K562 (cell line): ENCODE measurements at regions not wholly inside any gene's neighbourhood (a gene's known extent, or its start where the extent isn't known, plus 50 kb on each side); places are given as distances from the start of the nearest gene placed in this dataset.

ENCODE experiments used
- ARHGAP35 ChIP-seq: fragments of 450-650 bp; IDR thresholded peaks from 2 replicates; pipeline ENCODE4 v1.6.1; 2018; ENCODE audit not compliant: partially characterized antibody
- CTCF ChIP-seq, 3 experiments: IDR thresholded peaks in 2 of 3; conservative IDR thresholded peaks in 1 of 3; 2 replicates each; pipeline ENCODE4 v1.5.1; 2011 to 2012; ENCODE audit warnings: low read length in 3 of 3, mild to moderate bottlenecking in 3 of 3, control low read depth in 2 of 3, improper control_type of control experiment in 1 of 3, inconsistent platforms in 1 of 3, low read depth in 1 of 3, mixed read lengths in 1 of 3, moderate library complexity in 1 of 3; ENCODE audit not compliant: insufficient read depth in 2 of 3
- ELF4 ChIP-seq: fragments of 450-650 bp; formaldehyde crosslinking; IDR thresholded peaks from 2 replicates; pipeline ENCODE4 v1.4.0; 2022; ENCODE audit warnings: missing genetic modification characterization
- ETV6 ChIP-seq, 3 experiments: fragments of 150-350 bp in 1 of 3; sonication (generic) in 1 of 3; formaldehyde crosslinking in 1 of 3; IDR thresholded peaks; 2 replicates each; pipeline versions ENCODE4 v1.6.1 to v1.8.0; 2014 to 2022; ENCODE audit warnings: borderline replicate concordance in 2 of 3, low read depth in 2 of 3, antibody characterized with exemption in 1 of 3, low read length in 1 of 3, mild to moderate bottlenecking in 1 of 3, missing genetic modification reagents in 1 of 3
- HMGXB4 ChIP-seq: sonication (generic); formaldehyde crosslinking; IDR thresholded peaks from 2 replicates; pipeline ENCODE4 v1.8.1; 2023; ENCODE audit warnings: mild to moderate bottlenecking, missing genetic modification reagents
- KAT7 ChIP-seq: sonication (generic); formaldehyde crosslinking; IDR thresholded peaks from 2 replicates; pipeline ENCODE4 v1.8.0; 2022; ENCODE audit warnings: missing genetic modification reagents, mild to moderate bottlenecking, borderline replicate concordance
- MTA1 ChIP-seq: fragments of 450-650 bp; IDR thresholded peaks from 2 replicates; pipeline ENCODE4 v1.6.1; 2017; ENCODE audit warnings: borderline replicate concordance
- SP1 ChIP-seq: sonication (generic); formaldehyde crosslinking; IDR thresholded peaks from 2 replicates; pipeline ENCODE4 v1.8.1; 2022; ENCODE audit warnings: mild to moderate bottlenecking, missing genetic modification reagents
- TAF1 ChIP-seq: IDR thresholded peaks from 2 replicates; pipeline ENCODE4 v1.6.1; 2011; ENCODE audit warnings: mild to moderate bottlenecking, low read length, moderate library complexity; ENCODE audit not compliant: insufficient read depth, control insufficient read depth, severe bottlenecking; ENCODE audit errors: extremely low read depth
- USF1 ChIP-seq: sonication (generic); formaldehyde crosslinking; IDR thresholded peaks from 2 replicates; pipeline ENCODE4 v1.9.0; 2022; ENCODE audit warnings: mild to moderate bottlenecking, missing genetic modification reagents
- ZBED1 ChIP-seq: IDR thresholded peaks from 2 replicates; pipeline ENCODE4 v1.6.1; 2014
- ZNF12 ChIP-seq: sonication (generic); formaldehyde crosslinking; IDR thresholded peaks from 2 replicates; pipeline ENCODE4 v1.4.0; 2020; ENCODE audit warnings: mild to moderate bottlenecking, missing genetic modification reagents
- ZNF609 ChIP-seq: sonication (generic); formaldehyde crosslinking; IDR thresholded peaks from 2 replicates; pipeline ENCODE4 v1.8.1; 2023; ENCODE audit warnings: missing genetic modification reagents, mild to moderate bottlenecking, borderline replicate concordance

GRCh38 chr1:118473825-118474224 lies 288.8 kb upstream of the SPAG17 start:
- TF ChIP-seq CTCF (IDR thresholded peaks at IDR 0.05 in 2 of 3, conservative IDR thresholded peaks at IDR 0.05 in 1 of 3; ENCODE audit: insufficient read depth in 2 of 3, low read depth in 1 of 3, low read length in 3 of 3) (no peak), HMGXB4 (CRISPR knock-in tag) (no peak), ARHGAP35 (no peak), TAF1 (no peak), ETV6 (IDR thresholded peaks at IDR 0.05; ENCODE audit: borderline replicate concordance in 1 of 2, low read depth in 2 of 2, low read length in 1 of 2) (no peak), ETV6 (CRISPR knock-in tag; IDR thresholded peaks at IDR 0.05; ENCODE audit: borderline replicate concordance) (no peak), SP1 (no peak), USF1 (no peak), KAT7 (CRISPR knock-in tag) (no peak), ZBED1 (no peak), ELF4 (CRISPR knock-in tag) (no peak), ZNF609 (CRISPR knock-in tag) (no peak), ZNF12 (no peak), MTA1 (no peak)
